ENCODE measurements at regions not wholly inside any gene's neighbourhood (a gene's known extent, or its start where the extent isn't known, plus 50 kb on each side); places are given as distances from the start of the nearest gene placed in this dataset.

DNA sequence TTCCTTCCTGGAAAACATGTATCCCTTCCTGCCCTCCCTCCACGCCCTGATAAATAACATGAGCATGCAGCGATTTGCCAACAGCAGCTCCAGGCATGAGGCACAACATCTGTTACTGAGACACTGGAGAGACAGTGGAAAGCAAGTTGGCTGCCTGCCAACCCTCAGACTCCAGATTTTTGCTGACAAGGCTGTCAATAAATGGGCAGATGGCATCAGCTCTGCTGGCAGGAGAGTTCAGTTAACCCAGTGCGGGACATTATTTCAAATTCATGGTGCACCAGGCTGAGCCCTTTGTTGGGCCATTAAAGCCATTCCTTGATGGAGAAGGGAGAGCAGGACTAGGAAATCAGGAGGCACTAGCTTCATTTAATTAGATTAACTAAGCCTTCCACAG lies 293.3 kb downstream of the MEX3B start:
- H3K4me1 ChIP-seq (ENCODE audit: insufficient read depth, low read length): no peaks in the 10 kb centered on the region

DNA sequence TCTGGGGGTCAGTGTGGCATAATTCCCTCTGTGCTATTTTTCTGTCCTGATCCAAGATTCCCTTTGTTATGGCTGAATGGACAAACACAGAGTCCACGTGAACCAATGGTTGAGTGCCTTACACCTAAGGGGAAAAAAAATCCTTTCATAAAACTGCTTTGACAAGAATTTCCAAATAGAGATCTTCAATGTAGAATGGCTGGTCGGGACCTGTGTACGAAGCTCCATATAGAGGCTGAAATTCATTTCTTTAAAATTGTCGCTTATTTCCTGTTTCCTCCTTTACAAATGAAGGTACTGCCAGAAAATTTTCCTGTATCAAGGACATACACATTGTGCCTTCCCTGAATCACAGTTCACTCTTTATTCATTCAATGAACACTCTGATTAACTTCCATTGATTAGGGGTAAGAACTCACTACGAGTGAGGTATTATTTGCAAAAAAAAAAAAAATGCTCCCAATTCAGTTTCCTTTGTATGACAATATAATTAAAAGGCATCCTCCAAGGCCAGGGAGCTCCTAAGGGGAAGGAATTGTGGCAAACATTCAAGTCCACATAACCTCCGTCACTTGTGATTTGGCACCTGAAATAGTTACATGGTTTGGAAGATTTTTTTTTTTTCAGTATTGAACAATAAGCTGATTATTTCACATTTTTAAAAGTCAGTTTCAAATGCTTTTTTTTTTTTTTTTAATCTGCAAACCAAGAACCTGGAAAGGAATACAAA lies 293.8 kb downstream of the MEX3B start:
- Histone ChIP-seq H3K27me3 (ENCODE audit: insufficient read depth, low read length) (no peaks in the 10 kb centered on the region), H3K4me1 (ENCODE audit: insufficient read depth, low read length) (no peaks in the 10 kb centered on the region)

More for the DNA sequence above, 293.3 kb downstream of the MEX3B start:
- H3K27me3 ChIP-seq (ENCODE audit: insufficient read depth, low read length): no peaks in the 10 kb centered on the region
- H3K4me3 ChIP-seq (ENCODE audit: low read length): no peak overlapping the region
- H3K9me3 ChIP-seq (ENCODE audit: low read length): no peaks in the 10 kb centered on the region
- H3K36me3 ChIP-seq (ENCODE audit: insufficient read depth, low read length): no peaks in the 10 kb centered on the region
- H2AFZ ChIP-seq (ENCODE audit: low read depth, low read length): no peak overlapping the region

DNA sequence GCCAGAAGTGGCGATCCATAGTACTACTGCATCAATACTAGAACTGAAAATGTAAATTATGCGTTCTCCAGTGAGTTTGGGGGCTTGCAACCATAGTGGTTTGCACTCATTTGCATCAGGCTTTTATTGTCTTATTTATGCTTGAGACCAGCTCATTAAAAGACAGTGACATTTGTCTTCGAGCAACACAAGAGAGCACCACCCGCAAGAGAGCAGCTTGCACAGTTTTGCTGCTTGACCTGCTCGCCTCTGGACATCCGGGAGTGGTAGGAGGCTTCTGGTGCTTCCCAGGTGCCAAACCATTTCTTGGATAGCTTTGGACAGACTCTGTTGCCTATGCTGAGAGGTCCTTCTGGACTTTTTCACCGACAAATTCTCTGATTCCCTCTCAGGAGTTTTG lies 294.6 kb downstream of the MEX3B start:
- Histone ChIP-seq H3K4me1 (ENCODE audit: insufficient read depth, low read length) (no peaks in the 10 kb centered on the region), H3K27me3 (ENCODE audit: insufficient read depth, low read length) (no peaks in the 10 kb centered on the region), H3K4me3 (ENCODE audit: low read length) (no peak overlapping the region), H3K36me3 (ENCODE audit: insufficient read depth, low read length) (no peaks in the 10 kb centered on the region), H2AFZ (ENCODE audit: low read depth, low read length) (no peak overlapping the region), H3K9me3 (ENCODE audit: low read length) (no peaks in the 10 kb centered on the region)

More for the DNA sequence above, 293.8 kb downstream of the MEX3B start:
- Histone ChIP-seq H3K36me3 (ENCODE audit: insufficient read depth, low read length) (no peaks in the 10 kb centered on the region), H3K9me3 (ENCODE audit: low read length) (no peaks in the 10 kb centered on the region), H2AFZ (ENCODE audit: low read depth, low read length) (no peak overlapping the region), H3K4me3 (ENCODE audit: low read length) (no peak overlapping the region)

DNA sequence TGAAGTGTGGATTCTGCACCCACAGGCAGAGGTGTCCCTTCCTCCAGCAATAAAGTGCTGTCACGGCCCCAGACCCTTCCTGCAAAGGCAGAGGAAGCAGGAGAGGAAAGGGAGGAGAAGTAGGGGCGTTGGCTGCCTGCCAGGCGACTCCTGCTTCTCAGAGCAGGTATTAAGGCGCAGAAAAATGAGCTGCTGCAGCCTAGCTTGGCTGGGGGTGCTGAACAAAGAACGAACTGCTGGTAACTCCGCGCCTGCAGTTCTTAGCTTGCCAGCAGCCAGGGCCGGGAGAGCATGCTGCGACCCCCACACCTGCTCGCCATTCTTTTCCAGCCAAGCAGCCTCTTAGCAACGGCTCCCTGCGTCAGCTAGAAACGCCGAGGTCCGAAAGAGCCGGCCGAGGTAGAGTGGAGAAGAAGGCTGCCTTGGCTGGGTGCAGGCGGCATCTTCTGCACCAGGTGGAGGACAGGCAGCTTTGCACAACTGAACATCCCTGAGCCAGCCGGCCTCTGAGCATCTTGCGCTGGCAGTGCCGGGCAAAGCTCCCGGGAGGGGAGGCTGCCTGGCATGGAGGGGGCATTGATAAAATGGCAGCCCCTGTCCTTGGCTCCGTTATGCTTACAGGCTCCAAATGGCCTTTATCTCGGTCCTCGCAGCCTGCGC lies 296.0 kb downstream of the MEX3B start:
- H3K9me3 ChIP-seq (ENCODE audit: low read length): no peaks in the 10 kb centered on the region
- H2AFZ ChIP-seq (ENCODE audit: low read depth, low read length): no peak overlapping the region
- H3K36me3 ChIP-seq (ENCODE audit: insufficient read depth, low read length): no peaks in the 10 kb centered on the region
- H3K4me1 ChIP-seq (ENCODE audit: insufficient read depth, low read length): no peaks in the 10 kb centered on the region
- no peaks in the 10 kb centered on the region for H3K27me3 ChIP-seq (ENCODE audit: insufficient read depth, low read length)
- H3K4me3 ChIP-seq (ENCODE audit: low read length): no peak overlapping the region

DNA sequence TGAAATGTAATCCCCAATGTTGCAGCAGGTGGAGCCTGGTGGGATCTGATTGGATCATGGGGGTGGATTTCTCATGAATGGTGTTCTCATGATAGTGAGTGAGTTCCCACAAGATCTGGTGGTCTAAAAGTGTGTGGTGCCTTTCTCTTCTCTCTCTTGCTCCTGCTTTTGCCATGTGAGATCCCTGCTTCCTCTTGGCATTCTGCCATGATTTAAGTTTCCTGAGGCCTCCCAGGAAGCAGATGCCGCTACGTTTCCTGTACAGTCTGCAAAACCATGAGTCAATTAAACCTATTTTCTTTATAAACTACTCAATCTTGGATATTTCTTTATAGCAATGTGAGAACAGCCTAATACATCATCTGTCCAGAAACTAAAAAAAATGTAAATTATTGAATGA lies 298.3 kb downstream of the MEX3B start:
- no peaks in the 10 kb centered on the region for H3K27me3 ChIP-seq (ENCODE audit: insufficient read depth, low read length)
- H3K36me3 ChIP-seq (ENCODE audit: insufficient read depth, low read length): no peaks in the 10 kb centered on the region
- no peaks in the 10 kb centered on the region for H3K4me1 ChIP-seq (ENCODE audit: insufficient read depth, low read length)
- no peak overlapping the region for H2AFZ ChIP-seq (ENCODE audit: low read depth, low read length)
- H3K9me3 ChIP-seq (ENCODE audit: low read length): no peaks in the 10 kb centered on the region
- no peak overlapping the region for H3K4me3 ChIP-seq (ENCODE audit: low read length)

DNA sequence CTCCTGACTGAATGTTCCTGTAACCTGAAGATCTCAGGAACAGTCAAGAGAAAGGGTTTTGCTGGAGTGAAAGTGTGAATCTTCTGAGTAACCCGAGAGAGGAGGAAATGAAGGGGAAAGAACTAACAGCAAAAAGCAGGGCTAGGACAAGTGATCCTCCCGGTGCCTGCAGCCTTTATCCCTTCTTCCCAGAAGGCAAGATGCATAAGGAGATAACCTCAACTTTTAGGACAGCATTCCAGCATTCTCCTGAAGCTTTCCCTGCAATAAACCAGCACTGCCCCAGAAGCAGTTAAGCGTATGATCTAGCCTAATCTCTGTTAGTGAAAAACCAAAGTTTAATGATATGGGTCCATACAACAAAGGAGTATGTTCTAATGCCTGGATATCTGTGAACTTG lies 298.8 kb downstream of the MEX3B start:
- Histone ChIP-seq H2AFZ (ENCODE audit: low read depth, low read length) (no peak overlapping the region), H3K36me3 (ENCODE audit: insufficient read depth, low read length) (no peaks in the 10 kb centered on the region), H3K4me3 (ENCODE audit: low read length) (no peak overlapping the region), H3K4me1 (ENCODE audit: insufficient read depth, low read length) (no peaks in the 10 kb centered on the region), H3K9me3 (ENCODE audit: low read length) (no peaks in the 10 kb centered on the region), H3K27me3 (ENCODE audit: insufficient read depth, low read length) (no peaks in the 10 kb centered on the region)

DNA sequence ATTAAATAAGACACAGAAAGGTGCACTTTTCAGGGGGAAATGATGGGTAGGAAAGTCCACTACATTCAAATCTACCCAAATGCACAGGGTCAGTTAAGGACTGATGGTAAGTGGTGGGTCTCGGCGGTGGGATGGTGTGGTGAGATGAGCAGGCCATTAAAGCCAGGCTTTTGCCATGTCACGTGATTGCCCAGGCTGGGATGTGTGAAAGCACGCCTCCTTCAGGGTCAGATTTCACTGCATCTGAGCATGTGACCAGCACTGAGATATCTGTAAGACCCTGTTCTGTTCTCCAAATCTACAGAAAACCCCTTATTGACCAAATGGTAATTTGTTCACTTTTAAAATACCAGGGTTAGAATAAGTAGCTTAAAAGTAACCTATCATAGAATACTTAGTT lies 301.5 kb downstream of the MEX3B start:
- no peaks in the 10 kb centered on the region for H3K27me3 ChIP-seq (ENCODE audit: insufficient read depth, low read length)
- no peak overlapping the region for H2AFZ ChIP-seq (ENCODE audit: low read depth, low read length)
- H3K4me1 ChIP-seq (ENCODE audit: insufficient read depth, low read length): no peaks in the 10 kb centered on the region
- no peaks in the 10 kb centered on the region for H3K36me3 ChIP-seq (ENCODE audit: insufficient read depth, low read length)
- H3K9me3 ChIP-seq (ENCODE audit: low read length): no peaks in the 10 kb centered on the region
- H3K4me3 ChIP-seq (ENCODE audit: low read length): no peak overlapping the region

DNA sequence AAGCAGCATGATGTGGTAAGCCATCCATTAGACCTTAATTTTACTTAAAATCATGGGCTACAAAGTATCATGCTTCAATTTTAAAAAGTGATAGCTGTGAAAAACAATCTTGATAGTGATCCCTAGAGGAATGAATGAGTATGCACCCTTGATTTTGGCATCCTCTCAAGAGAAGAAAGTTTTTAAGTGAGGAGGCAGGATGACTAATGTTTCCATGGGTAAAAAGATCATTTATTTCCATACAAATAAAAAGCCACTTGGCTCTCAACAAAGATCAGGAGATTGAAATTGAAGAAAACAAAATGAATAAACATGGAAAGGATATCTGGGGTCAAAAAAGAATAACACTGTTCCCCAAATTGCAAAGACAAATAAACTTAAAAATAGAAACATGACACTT lies 305.4 kb downstream of the MEX3B start:
- no peaks in the 10 kb centered on the region for H3K27me3 ChIP-seq (ENCODE audit: insufficient read depth, low read length)
- H3K36me3 ChIP-seq (ENCODE audit: insufficient read depth, low read length): no peaks in the 10 kb centered on the region
- no peaks in the 10 kb centered on the region for H3K9me3 ChIP-seq (ENCODE audit: low read length)
- H2AFZ ChIP-seq (ENCODE audit: low read depth, low read length): no peak overlapping the region
- H3K4me3 ChIP-seq (ENCODE audit: low read length): no peak overlapping the region
- H3K4me1 ChIP-seq (ENCODE audit: insufficient read depth, low read length): no peaks in the 10 kb centered on the region

DNA sequence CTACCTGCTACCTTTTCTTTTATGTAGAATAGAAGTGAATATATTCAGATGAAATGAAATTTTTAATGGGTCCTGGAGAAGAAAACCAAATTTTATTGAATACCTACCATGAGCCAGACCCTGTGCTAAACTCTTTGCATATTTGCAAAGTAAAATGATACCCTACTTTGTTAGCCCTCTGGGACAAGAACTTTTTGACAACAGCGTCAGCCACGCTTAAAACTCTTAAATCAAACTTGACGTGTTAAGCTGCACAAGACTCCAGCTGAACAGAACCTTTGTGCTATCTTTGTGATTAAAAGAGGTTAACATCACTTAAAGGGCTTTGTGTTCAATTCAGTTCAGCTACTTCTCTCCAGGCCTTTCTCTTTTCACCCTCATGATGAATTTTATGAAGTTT lies 316.5 kb downstream of the MEX3B start:
- Histone ChIP-seq H3K9me3 (ENCODE audit: low read length) (no peaks in the 10 kb centered on the region), H3K4me1 (ENCODE audit: insufficient read depth, low read length) (no peaks in the 10 kb centered on the region), H2AFZ (ENCODE audit: low read depth, low read length) (no peak overlapping the region), H3K36me3 (ENCODE audit: insufficient read depth, low read length) (no peaks in the 10 kb centered on the region), H3K27me3 (ENCODE audit: insufficient read depth, low read length) (no peaks in the 10 kb centered on the region), H3K4me3 (ENCODE audit: low read length) (no peak overlapping the region)

DNA sequence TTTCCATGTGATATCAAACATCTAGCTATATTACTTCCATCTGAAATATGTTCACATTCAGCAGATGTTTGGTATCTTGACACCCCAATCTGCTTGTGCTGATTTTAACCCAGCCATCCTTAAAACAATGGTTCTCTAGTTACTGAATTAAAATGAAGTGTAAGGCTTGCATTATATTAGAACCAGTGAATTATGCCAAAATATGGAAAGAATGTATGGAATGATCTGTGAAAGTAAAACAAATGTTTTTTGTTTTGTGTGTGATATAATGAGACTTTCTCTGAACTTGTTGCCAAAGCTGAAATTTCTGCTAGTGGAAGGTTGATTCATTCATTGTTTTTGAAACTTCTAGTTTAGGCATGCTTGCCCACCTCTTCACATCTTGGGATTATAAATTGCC lies 317.1 kb downstream of the MEX3B start:
- Histone ChIP-seq H3K4me3 (ENCODE audit: low read length) (no peak overlapping the region), H3K36me3 (ENCODE audit: insufficient read depth, low read length) (no peaks in the 10 kb centered on the region), H3K27me3 (ENCODE audit: insufficient read depth, low read length) (no peaks in the 10 kb centered on the region), H3K9me3 (ENCODE audit: low read length) (no peaks in the 10 kb centered on the region), H3K4me1 (ENCODE audit: insufficient read depth, low read length) (no peaks in the 10 kb centered on the region), H2AFZ (ENCODE audit: low read depth, low read length) (no peak overlapping the region)

DNA sequence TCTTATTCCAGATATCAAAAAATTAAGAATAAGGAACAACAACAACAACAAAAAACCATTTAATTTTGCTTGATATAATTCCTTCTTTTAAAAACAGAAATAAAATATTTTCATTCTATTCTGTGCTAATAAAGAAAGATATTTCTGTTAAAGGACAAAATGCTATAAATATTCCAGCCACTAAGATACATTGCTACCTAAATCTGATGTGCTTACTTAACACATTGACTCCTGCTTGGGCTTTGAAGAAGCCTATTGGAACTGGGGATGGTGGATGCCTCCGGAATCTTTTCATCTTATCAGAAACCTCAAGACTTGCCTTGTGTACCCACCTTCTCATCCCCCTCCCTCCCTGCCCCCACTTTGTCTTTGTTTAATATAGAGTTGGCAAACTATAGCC lies 320.2 kb downstream of the MEX3B start:
- no peaks in the 10 kb centered on the region for H3K4me1 ChIP-seq (ENCODE audit: insufficient read depth, low read length)
- no peaks in the 10 kb centered on the region for H3K36me3 ChIP-seq (ENCODE audit: insufficient read depth, low read length)
- no peaks in the 10 kb centered on the region for H3K9me3 ChIP-seq (ENCODE audit: low read length)
- no peak overlapping the region for H2AFZ ChIP-seq (ENCODE audit: low read depth, low read length)
- no peak overlapping the region for H3K4me3 ChIP-seq (ENCODE audit: low read length)
- H3K27me3 ChIP-seq (ENCODE audit: insufficient read depth, low read length): no peaks in the 10 kb centered on the region

DNA sequence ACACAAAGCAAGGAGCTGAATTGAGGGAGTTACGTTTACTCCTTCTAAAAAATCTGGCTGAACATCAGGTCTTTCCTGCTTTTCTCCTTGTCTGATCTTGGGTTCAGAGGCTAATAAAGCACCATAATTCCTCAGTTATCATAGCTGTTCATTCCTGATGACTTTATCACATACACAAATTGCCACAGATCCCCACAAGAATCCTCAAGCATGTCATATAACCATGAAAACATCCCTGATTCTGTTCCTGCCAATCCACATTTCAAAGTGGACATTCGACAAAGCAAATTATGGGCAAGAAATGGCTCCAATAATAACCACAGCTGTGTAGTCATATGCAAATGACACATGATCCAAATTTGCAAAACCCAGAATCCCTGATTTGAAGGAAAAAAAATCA lies 321.3 kb downstream of the MEX3B start:
- no peaks in the 10 kb centered on the region for H3K36me3 ChIP-seq (ENCODE audit: insufficient read depth, low read length)
- H3K27me3 ChIP-seq (ENCODE audit: insufficient read depth, low read length): no peaks in the 10 kb centered on the region
- H3K4me3 ChIP-seq (ENCODE audit: low read length): no peak overlapping the region
- no peak overlapping the region for H2AFZ ChIP-seq (ENCODE audit: low read depth, low read length)
- H3K4me1 ChIP-seq (ENCODE audit: insufficient read depth, low read length): no peaks in the 10 kb centered on the region
- no peaks in the 10 kb centered on the region for H3K9me3 ChIP-seq (ENCODE audit: low read length)

DNA sequence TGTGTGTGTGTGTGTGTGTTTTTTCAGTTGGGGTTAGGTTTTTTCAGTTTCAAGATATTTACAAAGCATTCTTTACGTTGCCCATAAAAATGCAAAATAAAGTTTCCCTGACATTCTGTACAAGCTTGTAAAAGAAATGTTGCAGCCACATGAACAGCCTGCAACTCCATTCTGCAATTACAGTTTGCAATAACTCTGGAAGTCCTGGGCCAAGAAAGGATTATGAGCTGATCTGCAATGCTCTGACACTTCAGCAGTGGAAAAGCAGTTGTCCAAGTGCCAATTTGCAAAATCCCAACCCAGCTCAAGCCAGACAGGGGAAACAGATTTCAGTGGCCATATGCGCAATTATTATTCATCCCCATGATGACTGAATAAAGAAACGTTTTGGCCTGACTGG lies 322.1 kb downstream of the MEX3B start:
- Histone ChIP-seq H3K4me1 (ENCODE audit: insufficient read depth, low read length) (no peaks in the 10 kb centered on the region), H3K27me3 (ENCODE audit: insufficient read depth, low read length) (no peaks in the 10 kb centered on the region), H3K36me3 (ENCODE audit: insufficient read depth, low read length) (no peaks in the 10 kb centered on the region), H3K9me3 (ENCODE audit: low read length) (no peaks in the 10 kb centered on the region), H3K4me3 (ENCODE audit: low read length) (no peak overlapping the region), H2AFZ (ENCODE audit: low read depth, low read length) (no peak overlapping the region)

Data from neuron (in vitro differentiated cells).